Loucy (cell line): ENCODE measurements at regions not wholly inside any gene's neighbourhood (a gene's known extent, or its start where the extent isn't known, plus 50 kb on each side); places are given as distances from the start of the nearest gene placed in this dataset.

Experiments
- H2AFZ ChIP-seq: fragments of 200-600 bp; sonication (generic); 2 replicates; pipeline ENCODE4 v1.6.0; 2016; ENCODE audit warnings: antibody characterized with exemption, mild to moderate bottlenecking, low read length, moderate library complexity
- H3F3A ChIP-seq: fragments of 200-600 bp; 2 replicates; pipeline ENCODE4 v1.6.0; 2016; ENCODE audit warnings: antibody characterized with exemption, low read depth, mild to moderate bottlenecking
- H3K27me3 ChIP-seq: fragments of 200-600 bp; sonication (generic); 2 replicates; pipeline ENCODE4 v1.6.1; 2014; ENCODE audit warnings: low read length, mild to moderate bottlenecking; ENCODE audit not compliant: insufficient read depth, poor library complexity, severe bottlenecking
- H3K36me3 ChIP-seq: fragments of 200-600 bp; sonication (generic); 2 replicates; pipeline ENCODE4 v1.6.1; 2016; ENCODE audit warnings: low read length; ENCODE audit not compliant: insufficient read depth
- H3K4me1 ChIP-seq: fragments of 200-600 bp; sonication (generic); 2 replicates; pipeline ENCODE4 v1.5.1; 2014; ENCODE audit warnings: low read length, mild to moderate bottlenecking; ENCODE audit not compliant: insufficient read depth, poor library complexity, severe bottlenecking
- H3K4me2 ChIP-seq: fragments of 200-600 bp; sonication (generic); 2 replicates; pipeline ENCODE4 v1.6.0; 2014; ENCODE audit warnings: antibody characterized with exemption, low read length, low read depth, mild to moderate bottlenecking; ENCODE audit not compliant: poor library complexity, severe bottlenecking
- H3K4me3 ChIP-seq: fragments of 200-600 bp; sonication (generic); 2 replicates; pipeline ENCODE4 v1.5.1; 2014; ENCODE audit warnings: low read length, mild to moderate bottlenecking, mixed read lengths; ENCODE audit not compliant: poor library complexity, severe bottlenecking
- H3K79me2 ChIP-seq: fragments of 200-600 bp; sonication (generic); 2 replicates; pipeline ENCODE4 v1.6.1; 2014; ENCODE audit warnings: low read length; ENCODE audit not compliant: insufficient read depth
- H3K9ac ChIP-seq: fragments of 200-600 bp; sonication (generic); 2 replicates; pipeline ENCODE4 v1.6.0; 2014; ENCODE audit warnings: mild to moderate bottlenecking, low read depth, low read length, moderate library complexity; ENCODE audit not compliant: poor library complexity, severe bottlenecking
- H3K9me2 ChIP-seq: fragments of 200-600 bp; sonication (generic); replicated peaks from 2 replicates; pipeline ENCODE4 v1.6.1; 2016; ENCODE audit warnings: low read depth, low read length, mixed read lengths
- H3K9me3 ChIP-seq: fragments of 200-600 bp; sonication (generic); 2 replicates; pipeline ENCODE4 v1.6.1; 2014; ENCODE audit warnings: mild to moderate bottlenecking, antibody characterized with exemption, low read length, low read depth; ENCODE audit not compliant: insufficient read depth
- H4K20me1 ChIP-seq: fragments of 200-600 bp; sonication (generic); 2 replicates; pipeline ENCODE4 v1.6.0; 2014; ENCODE audit warnings: antibody characterized with exemption, low read length, mild to moderate bottlenecking; ENCODE audit not compliant: insufficient read depth, poor library complexity, severe bottlenecking
- CTCF ChIP-seq: fragments of 200-600 bp; sonication (generic); conservative IDR thresholded peaks from 2 replicates; pipeline ENCODE4 v1.5.1; 2014; ENCODE audit warnings: mild to moderate bottlenecking, antibody characterized with exemption, low read length
- EZH2phosphoT487 ChIP-seq: fragments of 200-600 bp; IDR thresholded peaks from 2 replicates; pipeline ENCODE4 v1.6.1; 2018; ENCODE audit warnings: antibody characterized with exemption, mild to moderate bottlenecking, moderate library complexity, borderline replicate concordance

DNA sequence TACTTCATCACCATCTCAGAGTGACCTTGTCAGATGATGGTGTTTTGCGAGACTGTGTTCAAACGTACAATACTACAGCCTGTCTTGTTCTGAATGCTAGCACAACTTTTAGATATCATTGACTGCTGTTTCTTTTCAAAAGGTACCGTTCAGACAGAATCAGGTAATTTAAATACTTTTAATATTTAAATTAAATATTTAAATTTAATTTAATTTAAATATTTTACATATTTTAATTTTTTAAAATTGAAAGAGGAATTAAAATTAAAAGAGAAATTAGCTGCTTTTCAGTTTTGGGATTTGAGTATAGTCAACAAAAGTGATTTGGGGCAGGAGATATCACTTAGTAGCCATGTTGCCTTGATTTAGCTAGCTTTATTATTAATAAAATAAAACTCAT is 642.1 kb upstream of the CCDC179 start:
- no peaks in the 10 kb centered on the region for H3K79me2 ChIP-seq
- H3K4me2 ChIP-seq, result no peak overlapping the region
- H3K9ac ChIP-seq, result no peak overlapping the region
- H3K9me3 ChIP-seq, result no peaks in the 10 kb centered on the region
- no peaks in the 10 kb centered on the region for H3K27me3 ChIP-seq
- no peaks in the 10 kb centered on the region for H3K36me3 ChIP-seq
- no peaks in the 10 kb centered on the region for H3K9me2 ChIP-seq
- H3K4me3 ChIP-seq, result no peak overlapping the region
- no peak overlapping the region for H2AFZ ChIP-seq
- no peaks in the 10 kb centered on the region for H3K4me1 ChIP-seq
- no peaks in the 10 kb centered on the region for H4K20me1 ChIP-seq
- H3F3A ChIP-seq, result no peaks in the 10 kb centered on the region
- TF ChIP-seq EZH2phosphoT487 (no peak), CTCF (no peak)

DNA sequence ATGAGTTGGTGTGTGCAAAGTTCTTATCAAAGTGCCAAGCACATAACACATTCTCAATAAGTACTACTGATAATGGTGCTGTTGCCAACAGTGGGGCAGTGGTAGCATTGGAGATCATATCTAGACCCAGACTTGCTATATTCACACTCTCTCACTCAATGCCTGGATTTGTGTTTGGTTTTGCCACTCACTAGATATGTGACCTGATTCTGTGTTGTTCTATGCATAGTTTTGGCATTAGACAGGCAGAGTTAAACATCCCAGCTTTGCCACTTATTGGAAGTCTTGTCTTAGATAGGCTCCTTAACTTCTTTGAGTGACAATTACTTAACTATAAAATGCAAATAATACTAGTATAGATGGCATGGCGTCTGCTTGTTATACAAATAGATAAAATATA is 642.6 kb upstream of the CCDC179 start:
- Histone ChIP-seq H3K27me3 (no peaks in the 10 kb centered on the region), H3K79me2 (no peaks in the 10 kb centered on the region), H3F3A (no peaks in the 10 kb centered on the region), H3K4me2 (no peak overlapping the region), H3K9me2 (no peaks in the 10 kb centered on the region), H4K20me1 (no peaks in the 10 kb centered on the region), H3K36me3 (no peaks in the 10 kb centered on the region), H2AFZ (no peak overlapping the region), H3K4me1 (no peaks in the 10 kb centered on the region), H3K4me3 (no peak overlapping the region), H3K9ac (no peak overlapping the region), H3K9me3 (no peaks in the 10 kb centered on the region)
- TF ChIP-seq EZH2phosphoT487, result no peak
- TF ChIP-seq CTCF, result no peak

GRCh38 chr11:23509023-23509422 is 648.7 kb upstream of the CCDC179 start:
- Histone ChIP-seq H3K79me2 (no peaks in the 10 kb centered on the region), H3K4me2 (no peak overlapping the region), H3F3A (no peaks in the 10 kb centered on the region), H3K9me3 (no peaks in the 10 kb centered on the region), H4K20me1 (no peaks in the 10 kb centered on the region), H3K4me1 (peaks cover 4% of the 10 kb centered on the region), H3K27me3 (no peaks in the 10 kb centered on the region), H3K4me3 (no peak overlapping the region), H2AFZ (no peak overlapping the region), H3K9me2 (no peaks in the 10 kb centered on the region), H3K9ac (no peak overlapping the region), H3K36me3 (no peaks in the 10 kb centered on the region)
- TF ChIP-seq CTCF, result no peak
- TF ChIP-seq EZH2phosphoT487, result no peak
